Kidney epithelial cell (primary cell): ENCODE measurements at regions not wholly inside any gene's neighbourhood (a gene's known extent, or its start where the extent isn't known, plus 50 kb on each side); places are given as distances from the start of the nearest gene placed in this dataset.

Source experiments
- DNase-seq: peaks from one replicate; pipeline ENCODE4 v3.0.0-alpha.2; 2010; ENCODE audit warnings: low read depth
- H3K27me3 ChIP-seq: 2 replicates; pipeline ENCODE4 v1.6.0; 2011; ENCODE audit warnings: low read length; ENCODE audit not compliant: control insufficient read depth, insufficient read depth
- H3K36me3 ChIP-seq: 2 replicates; pipeline ENCODE4 v1.5.1; 2011; ENCODE audit warnings: low read length; ENCODE audit not compliant: control insufficient read depth, insufficient read depth
- H3K4me3 ChIP-seq: 2 replicates; pipeline ENCODE4 v1.5.1; 2011; ENCODE audit warnings: low read depth, mild to moderate bottlenecking, control low read depth, low read length
- TF ChIP-seq, protein P1 (sequence below): IDR thresholded peaks from 2 replicates; pipeline ENCODE4 v1.5.1; 2011; ENCODE audit warnings: mild to moderate bottlenecking, moderate library complexity, low read length, control low read depth, inconsistent platforms; ENCODE audit not compliant: insufficient read depth, poor library complexity, severe bottlenecking

DNA sequence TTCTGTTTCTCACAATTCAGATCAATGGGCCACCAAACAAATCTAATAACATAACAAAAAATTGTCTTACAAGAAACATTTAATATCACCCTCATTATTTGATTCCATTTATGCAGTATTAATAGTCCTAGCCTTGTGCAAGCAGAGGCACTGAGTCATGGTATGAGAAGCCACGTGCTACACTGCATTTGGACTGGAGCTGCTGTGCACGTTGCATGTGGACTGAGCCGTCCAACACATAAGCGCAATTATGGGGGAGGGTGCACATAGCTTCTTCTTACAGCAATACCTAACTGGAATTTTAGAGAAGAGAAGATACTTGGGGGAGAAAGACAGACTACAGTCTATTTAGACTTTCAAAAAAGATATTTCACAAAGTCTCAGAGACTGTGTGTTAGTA is 329.6 kb upstream of the ID2 start:
- H3K36me3 ChIP-seq, result no peaks in the 10 kb centered on the region
- no peak for DNase-seq
- TF ChIP-seq, protein P1, sequence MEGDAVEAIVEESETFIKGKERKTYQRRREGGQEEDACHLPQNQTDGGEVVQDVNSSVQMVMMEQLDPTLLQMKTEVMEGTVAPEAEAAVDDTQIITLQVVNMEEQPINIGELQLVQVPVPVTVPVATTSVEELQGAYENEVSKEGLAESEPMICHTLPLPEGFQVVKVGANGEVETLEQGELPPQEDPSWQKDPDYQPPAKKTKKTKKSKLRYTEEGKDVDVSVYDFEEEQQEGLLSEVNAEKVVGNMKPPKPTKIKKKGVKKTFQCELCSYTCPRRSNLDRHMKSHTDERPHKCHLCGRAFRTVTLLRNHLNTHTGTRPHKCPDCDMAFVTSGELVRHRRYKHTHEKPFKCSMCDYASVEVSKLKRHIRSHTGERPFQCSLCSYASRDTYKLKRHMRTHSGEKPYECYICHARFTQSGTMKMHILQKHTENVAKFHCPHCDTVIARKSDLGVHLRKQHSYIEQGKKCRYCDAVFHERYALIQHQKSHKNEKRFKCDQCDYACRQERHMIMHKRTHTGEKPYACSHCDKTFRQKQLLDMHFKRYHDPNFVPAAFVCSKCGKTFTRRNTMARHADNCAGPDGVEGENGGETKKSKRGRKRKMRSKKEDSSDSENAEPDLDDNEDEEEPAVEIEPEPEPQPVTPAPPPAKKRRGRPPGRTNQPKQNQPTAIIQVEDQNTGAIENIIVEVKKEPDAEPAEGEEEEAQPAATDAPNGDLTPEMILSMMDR, result no peak
- no peaks in the 10 kb centered on the region for H3K27me3 ChIP-seq
- no peak overlapping the region for H3K4me3 ChIP-seq

DNA sequence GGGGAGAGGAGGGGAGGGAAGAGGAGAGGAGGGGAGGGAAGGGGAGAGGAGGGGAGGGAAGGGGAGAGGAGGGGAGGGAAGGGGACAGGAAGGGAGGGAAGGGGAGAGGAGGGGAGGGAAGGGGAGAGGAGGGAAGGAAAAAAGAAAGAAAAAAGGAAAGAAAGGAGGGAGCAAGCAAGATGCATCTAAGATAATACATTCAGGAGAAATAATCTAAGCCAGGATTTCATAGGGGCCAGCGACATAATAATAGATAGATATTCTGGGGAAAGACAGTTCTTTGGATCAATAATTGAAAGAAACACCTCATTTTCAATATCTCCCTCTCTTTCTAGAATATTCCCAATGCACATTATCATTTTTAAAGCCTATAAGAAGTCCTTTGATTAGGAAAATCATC is 328.9 kb upstream of the ID2 start:
- no peaks in the 10 kb centered on the region for H3K27me3 ChIP-seq
- no peaks in the 10 kb centered on the region for H3K36me3 ChIP-seq
- TF ChIP-seq, protein P1, result no peak
- no peak for DNase-seq
- H3K4me3 ChIP-seq, result no peak overlapping the region

DNA sequence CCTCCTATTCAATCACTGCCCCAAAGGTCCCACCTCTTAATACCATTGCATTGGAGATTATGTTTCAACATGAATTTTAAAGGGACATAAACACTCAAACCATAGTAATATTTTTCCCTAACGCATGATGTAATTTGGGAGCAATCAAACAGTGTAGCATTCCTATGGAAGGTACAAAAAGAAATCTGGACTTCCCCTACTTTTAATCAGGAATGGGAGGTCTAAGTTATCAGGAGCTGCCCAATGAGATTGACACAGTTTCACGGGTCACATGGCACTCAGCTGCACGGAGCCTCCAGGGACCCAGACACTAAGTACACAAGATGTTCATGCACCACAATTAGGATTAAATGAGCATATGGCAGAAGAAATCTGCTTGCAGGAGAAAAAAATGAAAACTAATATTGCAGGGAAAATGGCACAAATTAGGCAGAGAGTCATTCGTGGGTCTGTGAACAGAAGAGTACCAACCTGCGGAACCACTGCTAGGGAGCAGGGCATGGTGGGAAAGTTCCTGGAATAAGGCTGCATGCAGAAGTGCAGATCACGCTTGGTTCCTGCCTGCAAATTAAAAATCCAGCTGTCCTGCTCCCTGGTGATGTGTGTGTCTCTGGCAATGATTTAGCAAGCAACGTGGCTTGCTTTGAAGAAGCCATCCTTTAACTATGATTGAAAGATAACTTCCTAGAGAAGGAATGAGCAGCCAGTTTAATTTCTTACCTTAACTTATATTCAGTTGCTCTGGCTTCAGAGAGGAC is 326.6 kb upstream of the ID2 start:
- TF ChIP-seq, protein P1, result no peak
- Histone ChIP-seq H3K27me3 (no peaks in the 10 kb centered on the region), H3K4me3 (no peak overlapping the region), H3K36me3 (no peaks in the 10 kb centered on the region)
- no peak for DNase-seq

DNA sequence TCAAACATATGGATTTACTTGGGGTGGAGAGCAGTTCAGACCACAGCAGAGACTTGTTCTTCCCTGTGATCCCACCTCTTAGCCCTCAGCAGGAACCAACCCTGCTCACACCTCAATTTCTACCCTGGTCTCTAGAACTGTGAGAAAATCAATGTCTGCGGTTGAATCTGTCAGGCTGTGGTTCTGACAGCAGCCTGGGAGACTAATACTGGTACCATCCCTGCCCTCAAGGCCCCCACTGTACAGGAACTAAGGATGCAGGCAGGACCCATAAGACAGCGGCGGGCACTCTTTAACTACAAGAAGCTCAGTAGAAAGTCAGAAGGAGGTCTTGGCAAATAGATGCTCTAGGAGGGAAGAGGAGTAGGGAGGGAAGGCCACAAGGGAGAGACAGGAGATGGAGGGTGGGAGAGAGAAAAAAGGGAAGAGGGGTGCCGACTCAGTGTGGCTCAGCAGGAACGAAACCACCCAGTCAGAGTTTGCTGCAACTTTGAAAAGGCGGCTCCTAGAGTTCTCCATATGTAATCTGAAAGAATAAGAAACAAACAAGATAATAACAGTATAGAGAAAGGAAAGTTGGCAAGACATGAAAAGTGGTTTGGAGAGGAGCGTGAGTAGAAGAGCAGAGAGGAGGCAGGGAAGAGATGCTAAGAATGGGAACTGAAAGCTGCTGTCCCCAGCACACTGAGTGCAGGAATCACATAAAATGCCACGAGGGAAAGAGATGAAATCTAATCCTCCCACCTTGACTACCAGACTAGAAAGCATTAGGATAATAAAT is 323.9 kb upstream of the ID2 start:
- no peaks in the 10 kb centered on the region for H3K36me3 ChIP-seq
- H3K4me3 ChIP-seq, result no peak overlapping the region
- no peak for DNase-seq
- H3K27me3 ChIP-seq, result no peaks in the 10 kb centered on the region
- TF ChIP-seq, protein P1, result no peak

DNA sequence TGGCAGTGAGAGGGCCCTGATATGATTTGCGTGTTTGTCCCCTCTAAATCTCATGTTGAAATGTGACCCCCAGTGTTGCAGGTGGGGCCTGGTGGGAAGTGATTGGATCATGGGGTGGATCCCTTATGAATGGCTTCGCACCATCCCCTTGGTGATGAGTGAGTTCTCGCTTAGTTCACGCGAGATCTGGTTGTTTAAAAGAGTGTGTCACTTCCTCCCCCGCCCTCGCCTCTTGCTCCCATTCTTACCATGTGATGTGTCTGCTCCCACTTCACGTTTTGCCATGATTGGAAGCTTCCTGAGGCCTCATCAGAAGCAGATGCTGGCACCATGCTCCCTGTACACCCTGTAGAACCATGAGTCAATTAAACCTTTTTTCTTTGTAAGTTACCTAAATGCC is 319.9 kb upstream of the ID2 start:
- TF ChIP-seq, protein P1, result no peak
- no peak overlapping the region for H3K4me3 ChIP-seq
- no peak for DNase-seq

More for the DNA sequence above, 319.9 kb upstream of the ID2 start:
- Histone ChIP-seq H3K36me3 (no peaks in the 10 kb centered on the region), H3K27me3 (no peaks in the 10 kb centered on the region)
